Tibial nerve (tissue), 4 donors: ENCODE measurements at regions not wholly inside any gene's neighbourhood (a gene's known extent, or its start where the extent isn't known, plus 50 kb on each side); places are given as distances from the start of the nearest gene placed in this dataset.

Experiments used
- DNase-seq, 2 donors: peaks; one replicate each; pipeline ENCODE4 v3.0.0-alpha.2; 2019; ENCODE audit warnings: low spot score in 2 of 2
- H3K27ac ChIP-seq, 4 donors: fragments of 200-600 bp; sonication (generic) in 3 of 4; one replicate each; pipeline ENCODE4 v1.5.1; 2017 to 2019; ENCODE audit warnings: mild to moderate bottlenecking in 1 of 4
- H3K27me3 ChIP-seq, 2 donors: fragments of 200-600 bp; sonication (generic) in 1 of 2; one replicate each; pipeline versions ENCODE4 v1.5.1 to v1.6.0; 2017 to 2019
- H3K36me3 ChIP-seq, 3 donors: fragments of 200-600 bp; sonication (generic); one replicate each; pipeline ENCODE4 v1.5.1; 2018 to 2019
- H3K4me1 ChIP-seq, 4 donors: fragments of 200-600 bp; sonication (generic) in 3 of 4; one replicate each; pipeline ENCODE4 v1.5.1; 2017 to 2019
- H3K4me3 ChIP-seq, 4 donors: fragments of 200-600 bp; sonication (generic) in 3 of 4; one replicate each; pipeline ENCODE4 v1.5.1; 2017 to 2019; ENCODE audit warnings: mild to moderate bottlenecking in 1 of 4, moderate library complexity in 1 of 4
- H3K9me3 ChIP-seq, 4 donors: fragments of 200-600 bp; sonication (generic) in 3 of 4; one replicate each; pipeline ENCODE4 v1.5.1; 2017 to 2019
- EP300 ChIP-seq, 2 donors: sonication (generic); formaldehyde crosslinking; IDR thresholded peaks; one replicate each; pipeline ENCODE4 v1.6.1; 2017; ENCODE audit warnings: antibody characterized with exemption in 2 of 2, mild to moderate bottlenecking in 1 of 2
- POLR2A ChIP-seq, 2 donors: fragments of 450-650 bp; IDR thresholded peaks; one replicate each; pipeline ENCODE4 v1.6.1; 2017; ENCODE audit warnings: antibody characterized with exemption in 2 of 2, mild to moderate bottlenecking in 2 of 2, moderate library complexity in 2 of 2
- WGBS, 2 donors: methylation state at CpG; one replicate each; pipeline ENCODE4 v1.1.5; 2018; 5-methylcytosine and 5-hydroxymethylcytosine counted together
- TF ChIP-seq, protein P1 (sequence below), 5 experiments: fragments of 200-600 bp in 3 of 5; fragments of 450-650 bp in 2 of 5; sonication (generic) in 3 of 5; IDR thresholded peaks; one replicate each; pipeline ENCODE4 v1.5.1; 2016 to 2019; ENCODE audit warnings: antibody characterized with exemption in 5 of 5, mild to moderate bottlenecking in 3 of 5, moderate library complexity in 2 of 5

DNA sequence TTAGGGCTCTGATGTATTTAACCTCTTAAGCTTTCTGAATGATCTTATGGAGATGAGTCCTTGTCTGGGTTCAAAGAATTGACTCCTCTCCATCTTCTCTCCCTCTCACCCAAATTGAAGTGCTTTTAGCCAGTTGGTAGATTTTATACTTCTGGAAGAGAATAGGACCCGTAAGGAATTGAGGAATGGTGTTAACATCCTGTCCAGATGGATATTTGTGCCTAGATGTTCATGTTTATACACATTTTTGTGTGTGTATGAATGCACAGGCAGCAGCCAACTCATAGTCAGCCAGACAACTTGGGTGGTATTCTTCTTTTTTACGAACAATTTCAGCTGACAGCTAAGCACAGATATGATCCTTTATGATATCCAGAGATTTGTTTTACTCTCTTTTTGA is 449.6 kb upstream of the RGS6 start:
- WGBS, 2 donors, result 48 to 57% methylated on average over 2 of the region's 2 CpGs
- H3K4me1 ChIP-seq, result peaks cover 0 to 84% (median 16%) of the 10 kb centered on the region in 4 donors
- H3K27ac ChIP-seq, result peak overlapping the region in 3 of 4 donors; percentile 25 to 64 (median 58)
- H3K36me3 ChIP-seq, result no peaks in the 10 kb centered on the region
- TF ChIP-seq POLR2A (IDR thresholded peaks at IDR 0.05) (no peak), EP300 (IDR thresholded peaks at IDR 0.05) (no peak)
- TF ChIP-seq, protein P1, sequence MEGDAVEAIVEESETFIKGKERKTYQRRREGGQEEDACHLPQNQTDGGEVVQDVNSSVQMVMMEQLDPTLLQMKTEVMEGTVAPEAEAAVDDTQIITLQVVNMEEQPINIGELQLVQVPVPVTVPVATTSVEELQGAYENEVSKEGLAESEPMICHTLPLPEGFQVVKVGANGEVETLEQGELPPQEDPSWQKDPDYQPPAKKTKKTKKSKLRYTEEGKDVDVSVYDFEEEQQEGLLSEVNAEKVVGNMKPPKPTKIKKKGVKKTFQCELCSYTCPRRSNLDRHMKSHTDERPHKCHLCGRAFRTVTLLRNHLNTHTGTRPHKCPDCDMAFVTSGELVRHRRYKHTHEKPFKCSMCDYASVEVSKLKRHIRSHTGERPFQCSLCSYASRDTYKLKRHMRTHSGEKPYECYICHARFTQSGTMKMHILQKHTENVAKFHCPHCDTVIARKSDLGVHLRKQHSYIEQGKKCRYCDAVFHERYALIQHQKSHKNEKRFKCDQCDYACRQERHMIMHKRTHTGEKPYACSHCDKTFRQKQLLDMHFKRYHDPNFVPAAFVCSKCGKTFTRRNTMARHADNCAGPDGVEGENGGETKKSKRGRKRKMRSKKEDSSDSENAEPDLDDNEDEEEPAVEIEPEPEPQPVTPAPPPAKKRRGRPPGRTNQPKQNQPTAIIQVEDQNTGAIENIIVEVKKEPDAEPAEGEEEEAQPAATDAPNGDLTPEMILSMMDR (IDR thresholded peaks at IDR 0.05), result no peak
- H3K4me3 ChIP-seq, result no peak overlapping the region
- no peaks in the 10 kb centered on the region for H3K9me3 ChIP-seq
- H3K27me3 ChIP-seq, result no peaks in the 10 kb centered on the region
- DNase-seq, result no peak

DNA sequence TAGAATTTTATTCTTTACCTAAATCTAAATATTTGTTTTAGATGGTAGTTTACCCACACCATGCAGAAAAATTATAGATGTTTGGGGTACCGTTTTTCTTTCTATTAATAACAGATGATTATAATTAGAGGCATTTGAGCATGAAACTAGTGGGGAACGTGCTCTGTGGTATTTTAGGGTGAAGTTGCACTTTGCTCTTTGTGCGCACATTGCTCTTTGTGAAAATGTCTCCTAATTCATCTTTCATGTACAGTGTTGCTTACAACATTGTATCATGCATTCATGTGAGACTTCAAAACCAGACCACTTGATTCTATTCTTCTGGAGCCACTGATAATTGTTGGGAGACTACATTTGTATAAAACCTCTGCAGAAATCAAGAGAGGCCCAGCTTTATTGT is 449.1 kb upstream of the RGS6 start:
- Histone ChIP-seq H3K4me3 (no peak overlapping the region), H3K27ac (peak overlapping the region in 2 of 4 donors; percentile 25 to 64), H3K36me3 (no peaks in the 10 kb centered on the region), H3K27me3 (no peaks in the 10 kb centered on the region), H3K9me3 (no peaks in the 10 kb centered on the region), H3K4me1 (peaks cover 0 to 89% (median 18%) of the 10 kb centered on the region in 4 donors)
- 63 to 74% methylated on average over 3 of the region's 3 CpGs for WGBS, 2 donors
- TF ChIP-seq EP300 (IDR thresholded peaks at IDR 0.05), result no peak
- TF ChIP-seq, protein P1 (IDR thresholded peaks at IDR 0.05), result no peak
- TF ChIP-seq POLR2A (IDR thresholded peaks at IDR 0.05), result no peak
- DNase-seq, result no peak

GRCh38 chr14:71485833-71486232 is 446.4 kb upstream of the RGS6 start:
- Histone ChIP-seq H3K9me3 (no peaks in the 10 kb centered on the region), H3K36me3 (no peaks in the 10 kb centered on the region), H3K4me3 (no peak overlapping the region), H3K4me1 (peaks cover 0 to 92% (median 30%) of the 10 kb centered on the region in 4 donors), H3K27me3 (no peaks in the 10 kb centered on the region), H3K27ac (peak overlapping the region in 2 of 4 donors; percentile 52 to 67)
- TF ChIP-seq EP300 (IDR thresholded peaks at IDR 0.05) (no peak), POLR2A (IDR thresholded peaks at IDR 0.05) (no peak)
- TF ChIP-seq, protein P1 (IDR thresholded peaks at IDR 0.05), result no peak
- DNase-seq, result no peak
- WGBS, 2 donors, result 61 to 71% methylated on average over 2 of the region's 2 CpGs

DNA sequence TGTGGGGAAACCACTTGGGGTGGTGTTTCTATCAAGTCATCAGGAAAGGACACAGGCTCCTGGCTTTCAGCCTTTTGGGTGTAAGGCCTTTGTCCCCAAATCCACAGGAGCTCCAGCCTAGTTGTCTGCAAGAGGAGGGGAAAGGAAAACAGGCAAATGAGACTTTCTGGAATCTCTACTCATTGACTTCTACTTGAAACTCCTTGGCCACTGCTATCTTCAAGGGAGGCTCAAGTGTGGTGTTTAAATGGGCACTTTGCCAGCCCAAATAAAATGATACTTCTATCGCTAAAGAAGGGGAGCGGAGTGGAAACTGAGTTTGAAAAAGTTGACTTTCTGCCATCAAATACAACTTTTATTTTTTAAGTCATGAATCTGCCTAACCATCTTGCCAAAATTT is 445.9 kb upstream of the RGS6 start:
- Histone ChIP-seq H3K4me3 (no peak overlapping the region), H3K36me3 (no peaks in the 10 kb centered on the region), H3K9me3 (no peaks in the 10 kb centered on the region), H3K4me1 (peaks cover 0 to 93% (median 30%) of the 10 kb centered on the region in 4 donors), H3K27ac (peak overlapping the region in 2 of 4 donors; percentile 52 to 67), H3K27me3 (no peaks in the 10 kb centered on the region)
- 52 to 56% methylated on average over 2 of the region's 2 CpGs for WGBS, 2 donors
- TF ChIP-seq POLR2A (IDR thresholded peaks at IDR 0.05), result no peak
- TF ChIP-seq, protein P1 (IDR thresholded peaks at IDR 0.05), result no peak
- TF ChIP-seq EP300 (IDR thresholded peaks at IDR 0.05), result no peak
- peak in 1 of 2 donors; percentile 21 for DNase-seq

GRCh38 chr14:71487449-71487848 is 444.8 kb upstream of the RGS6 start:
- H3K4me1 ChIP-seq, result peaks cover 0 to 93% (median 24%) of the 10 kb centered on the region in 4 donors
- DNase-seq, result no peak
- H3K9me3 ChIP-seq, result no peaks in the 10 kb centered on the region
- peak overlapping the region in 2 of 4 donors; percentile 67 to 82 for H3K27ac ChIP-seq
- no peak for TF ChIP-seq EP300 (IDR thresholded peaks at IDR 0.05)
- TF ChIP-seq, protein P1 (IDR thresholded peaks at IDR 0.05), result no peak
- no peak for TF ChIP-seq POLR2A (IDR thresholded peaks at IDR 0.05)
- H3K36me3 ChIP-seq, result no peaks in the 10 kb centered on the region
- H3K4me3 ChIP-seq, result no peak overlapping the region
- H3K27me3 ChIP-seq, result no peaks in the 10 kb centered on the region
